ENCODE measurements at regions not wholly inside any gene's neighbourhood (a gene's known extent, or its start where the extent isn't known, plus 50 kb on each side); places are given as distances from the start of the nearest gene placed in this dataset.

DNA sequence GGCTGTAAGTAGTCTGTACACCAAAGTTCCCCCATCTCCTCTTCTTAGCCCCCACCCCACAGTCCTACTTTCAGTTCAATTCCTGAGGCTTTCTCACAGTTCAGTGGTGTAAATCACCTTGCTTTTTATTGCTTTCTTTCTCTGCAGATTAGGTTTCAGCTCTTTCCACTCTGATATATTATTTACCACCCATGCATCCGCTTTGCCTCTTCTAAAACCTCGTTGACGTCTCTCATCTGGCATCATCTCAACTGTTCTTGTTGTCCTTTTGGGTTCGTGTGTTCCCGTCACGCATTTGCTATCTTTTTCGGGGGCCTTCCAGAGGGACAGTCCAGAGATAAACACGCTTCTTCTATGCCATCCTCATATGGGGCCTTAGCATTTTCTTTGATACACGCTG is 597.9 kb upstream of the DPP6 start:
- no peak for TF ChIP-seq POLR2A (IDR thresholded peaks at IDR 0.05; ENCODE audit: low read depth, low read length)
- TF ChIP-seq POLR2AphosphoS5 (IDR thresholded peaks at IDR 0.05; ENCODE audit: low read depth, low read length): no peak
- TF ChIP-seq TAF1 (IDR thresholded peaks at IDR 0.05; ENCODE audit: borderline replicate concordance, low read depth, low read length): no peak
